ENCODE measurements at regions not wholly inside any gene's neighbourhood (a gene's known extent, or its start where the extent isn't known, plus 50 kb on each side); places are given as distances from the start of the nearest gene placed in this dataset.

DNA sequence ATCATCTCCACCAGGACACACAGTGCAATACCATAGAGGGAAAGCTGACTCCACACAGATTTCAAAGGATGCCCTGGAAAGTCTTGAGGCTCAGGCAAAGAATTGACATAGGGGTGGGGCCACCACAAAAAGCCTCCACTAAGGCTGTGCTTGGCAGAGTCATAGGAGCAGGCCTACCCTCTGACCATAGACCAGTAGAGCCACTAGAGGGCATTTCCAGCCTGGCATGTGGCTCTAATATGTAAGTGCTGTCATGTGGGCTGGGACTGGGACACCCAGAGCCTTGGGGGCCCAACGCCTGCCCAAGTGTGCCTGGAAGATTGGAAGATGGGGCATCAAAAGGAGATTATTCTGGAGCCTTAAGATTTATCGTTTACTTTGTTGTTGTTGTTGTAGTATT is 726.0 kb downstream of the DNAH5 start:
- no peaks in the 10 kb centered on the region for H3K27me3 Mint-ChIP-seq (ENCODE audit: unreplicated experiment)
- H3K27ac Mint-ChIP-seq (ENCODE audit: unreplicated experiment) = no peak overlapping the region
- no peak for DNase-seq (ENCODE audit: extremely low spot score, unreplicated experiment)
- H3K36me3 Mint-ChIP-seq (ENCODE audit: unreplicated experiment) = no peaks in the 10 kb centered on the region
- no peaks in the 10 kb centered on the region for H3K4me1 Mint-ChIP-seq (ENCODE audit: unreplicated experiment)
- H3K9me3 Mint-ChIP-seq (ENCODE audit: unreplicated experiment) = no peaks in the 10 kb centered on the region
- H3K4me3 Mint-ChIP-seq (ENCODE audit: unreplicated experiment) = no peak overlapping the region
- TF ChIP-seq, protein P1, sequence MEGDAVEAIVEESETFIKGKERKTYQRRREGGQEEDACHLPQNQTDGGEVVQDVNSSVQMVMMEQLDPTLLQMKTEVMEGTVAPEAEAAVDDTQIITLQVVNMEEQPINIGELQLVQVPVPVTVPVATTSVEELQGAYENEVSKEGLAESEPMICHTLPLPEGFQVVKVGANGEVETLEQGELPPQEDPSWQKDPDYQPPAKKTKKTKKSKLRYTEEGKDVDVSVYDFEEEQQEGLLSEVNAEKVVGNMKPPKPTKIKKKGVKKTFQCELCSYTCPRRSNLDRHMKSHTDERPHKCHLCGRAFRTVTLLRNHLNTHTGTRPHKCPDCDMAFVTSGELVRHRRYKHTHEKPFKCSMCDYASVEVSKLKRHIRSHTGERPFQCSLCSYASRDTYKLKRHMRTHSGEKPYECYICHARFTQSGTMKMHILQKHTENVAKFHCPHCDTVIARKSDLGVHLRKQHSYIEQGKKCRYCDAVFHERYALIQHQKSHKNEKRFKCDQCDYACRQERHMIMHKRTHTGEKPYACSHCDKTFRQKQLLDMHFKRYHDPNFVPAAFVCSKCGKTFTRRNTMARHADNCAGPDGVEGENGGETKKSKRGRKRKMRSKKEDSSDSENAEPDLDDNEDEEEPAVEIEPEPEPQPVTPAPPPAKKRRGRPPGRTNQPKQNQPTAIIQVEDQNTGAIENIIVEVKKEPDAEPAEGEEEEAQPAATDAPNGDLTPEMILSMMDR (IDR thresholded peaks at IDR 0.05) = no peak

GRCh38 chr5:13217636-13218035 is 726.9 kb downstream of the DNAH5 start:
- H3K4me1 Mint-ChIP-seq (ENCODE audit: unreplicated experiment) = no peaks in the 10 kb centered on the region
- no peaks in the 10 kb centered on the region for H3K36me3 Mint-ChIP-seq (ENCODE audit: unreplicated experiment)
- DNase-seq (ENCODE audit: extremely low spot score, unreplicated experiment) = no peak
- no peak overlapping the region for H3K4me3 Mint-ChIP-seq (ENCODE audit: unreplicated experiment)
- H3K27me3 Mint-ChIP-seq (ENCODE audit: unreplicated experiment) = no peaks in the 10 kb centered on the region
- no peaks in the 10 kb centered on the region for H3K9me3 Mint-ChIP-seq (ENCODE audit: unreplicated experiment)
- no peak overlapping the region for H3K27ac Mint-ChIP-seq (ENCODE audit: unreplicated experiment)
- TF ChIP-seq, protein P1 (IDR thresholded peaks at IDR 0.05) = no peak

- TF ChIP-seq, protein P1 (IDR thresholded peaks at IDR 0.05) = no peak
- Mint-ChIP-seq H3K4me1 (ENCODE audit: unreplicated experiment) (no peaks in the 10 kb centered on the region), H3K27me3 (ENCODE audit: unreplicated experiment) (no peaks in the 10 kb centered on the region), H3K4me3 (ENCODE audit: unreplicated experiment) (no peak overlapping the region), H3K36me3 (ENCODE audit: unreplicated experiment) (no peaks in the 10 kb centered on the region), H3K27ac (ENCODE audit: unreplicated experiment) (no peak overlapping the region), H3K9me3 (ENCODE audit: unreplicated experiment) (no peaks in the 10 kb centered on the region)
- no peak for DNase-seq (ENCODE audit: extremely low spot score, unreplicated experiment)
These were observed 728.7 kb downstream of the DNAH5 start for GRCh38 chr5:13215806-13216205.

GRCh38 chr5:13215370-13215769 is 729.1 kb downstream of the DNAH5 start:
- Mint-ChIP-seq H3K27ac (ENCODE audit: unreplicated experiment) (no peak overlapping the region), H3K9me3 (ENCODE audit: unreplicated experiment) (no peaks in the 10 kb centered on the region), H3K36me3 (ENCODE audit: unreplicated experiment) (no peaks in the 10 kb centered on the region), H3K4me1 (ENCODE audit: unreplicated experiment) (no peaks in the 10 kb centered on the region), H3K27me3 (ENCODE audit: unreplicated experiment) (no peaks in the 10 kb centered on the region), H3K4me3 (ENCODE audit: unreplicated experiment) (no peak overlapping the region)
- TF ChIP-seq, protein P1 (IDR thresholded peaks at IDR 0.05) = no peak
- DNase-seq (ENCODE audit: extremely low spot score, unreplicated experiment) = no peak

DNA sequence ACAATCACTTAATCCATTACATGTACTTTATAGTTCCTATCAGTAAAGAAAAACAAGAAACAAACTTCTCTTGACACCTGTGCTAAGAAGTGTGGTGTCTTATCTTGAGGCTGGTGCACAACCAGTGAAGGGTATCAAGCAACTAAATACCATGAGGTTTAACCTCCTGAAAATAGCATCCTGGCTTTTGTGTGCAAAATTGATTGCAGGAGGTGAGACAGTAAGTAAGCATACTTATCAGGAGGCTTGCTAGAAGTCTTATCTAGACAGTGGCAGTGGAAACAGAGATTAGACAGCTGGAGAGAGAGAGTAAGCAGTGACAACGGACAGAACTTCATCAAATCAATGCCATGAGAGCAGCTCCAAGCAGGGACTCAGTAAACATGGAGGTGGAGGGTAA is 730.3 kb downstream of the DNAH5 start:
- Mint-ChIP-seq H3K27me3 (ENCODE audit: unreplicated experiment) (no peaks in the 10 kb centered on the region), H3K36me3 (ENCODE audit: unreplicated experiment) (no peaks in the 10 kb centered on the region), H3K4me3 (ENCODE audit: unreplicated experiment) (no peak overlapping the region), H3K9me3 (ENCODE audit: unreplicated experiment) (no peaks in the 10 kb centered on the region), H3K4me1 (ENCODE audit: unreplicated experiment) (no peaks in the 10 kb centered on the region), H3K27ac (ENCODE audit: unreplicated experiment) (no peak overlapping the region)
- no peak for DNase-seq (ENCODE audit: extremely low spot score, unreplicated experiment)
- TF ChIP-seq, protein P1 (IDR thresholded peaks at IDR 0.05) = no peak
